ENCODE measurements at regions not wholly inside any gene's neighbourhood (a gene's known extent, or its start where the extent isn't known, plus 50 kb on each side); places are given as distances from the start of the nearest gene placed in this dataset.

GRCh38 chr6:27129095-27129815 lies 118.2 kb upstream of the PRSS16 start:
- no peak for TF ChIP-seq TAF1 (IDR thresholded peaks at IDR 0.05; ENCODE audit: low read depth, low read length)
- no peak for TF ChIP-seq POLR2AphosphoS5 (IDR thresholded peaks at IDR 0.05; ENCODE audit: low read depth, low read length)
- TF ChIP-seq POLR2A (IDR thresholded peaks at IDR 0.05; ENCODE audit: low read depth, low read length): no peak
- no peak for TF ChIP-seq SPI1 (IDR thresholded peaks at IDR 0.05; ENCODE audit: low read depth, low read length)

Measured in GM12891 (cell line).